SK-N-SH (cell line): ENCODE measurements at regions not wholly inside any gene's neighbourhood (a gene's known extent, or its start where the extent isn't known, plus 50 kb on each side); places are given as distances from the start of the nearest gene placed in this dataset.

ENCODE experiments used
- CTCF ChIP-seq: fragments of 200-600 bp; sonication (generic); IDR thresholded peaks from 2 replicates; pipeline ENCODE4 v1.6.1; 2017; ENCODE audit warnings: antibody characterized with exemption, mild to moderate bottlenecking, moderate library complexity
- EP300 ChIP-seq, 2 experiments: IDR thresholded peaks; 2 replicates each; pipeline versions ENCODE4 v1.4.0 to v1.6.1; 2012; ENCODE audit warnings: borderline replicate concordance in 1 of 2, low read depth in 1 of 2, low read length in 1 of 2
- GATA2 ChIP-seq: sonication (generic); formaldehyde crosslinking; IDR thresholded peaks from 2 replicates; pipeline ENCODE4 v1.5.0; 2020; ENCODE audit warnings: mild to moderate bottlenecking, missing genetic modification reagents
- POLR2AphosphoS5 ChIP-seq: IDR thresholded peaks from 2 replicates; pipeline ENCODE4 v1.6.1; 2012; ENCODE audit warnings: low read depth, low read length
- RAD21 ChIP-seq: IDR thresholded peaks from 2 replicates; pipeline ENCODE4 v1.6.1; 2012; ENCODE audit warnings: mild to moderate bottlenecking, low read length
- TAF1 ChIP-seq: IDR thresholded peaks from 2 replicates; pipeline ENCODE4 v1.6.1; 2012; ENCODE audit warnings: low read depth, mild to moderate bottlenecking, low read length, moderate library complexity, borderline replicate concordance
- YY1 ChIP-seq: IDR thresholded peaks from 2 replicates; pipeline ENCODE4 v1.4.0; 2012; ENCODE audit warnings: low read depth, mild to moderate bottlenecking

- TF ChIP-seq CTCF (no peak), YY1 (no peak), EP300 (IDR thresholded peaks at IDR 0.05; ENCODE audit: borderline replicate concordance in 1 of 2, low read depth in 1 of 2, low read length in 1 of 2) (no peak), POLR2AphosphoS5 (no peak), RAD21 (no peak), GATA2 (CRISPR knock-in tag) (no peak), TAF1 (no peak)
These were observed 938.2 kb upstream of the CDH8 start for GRCh38 chr16:62974424-62974823.
